NCI-H1694 treated with DMSO at 0.1 percent for 48 hours (cell line): ENCODE measurements at regions not wholly inside any gene's neighbourhood (a gene's known extent, or its start where the extent isn't known, plus 50 kb on each side); places are given as distances from the start of the nearest gene placed in this dataset.

Experiments
- DNase-seq: peaks from one replicate; lab custom pipeline; 2025; lab: John Stamatoyannopoulos, UW

- no peak for DNase-seq
Measured at GRCh38 chr21:28233536-28234220, 759.0 kb downstream of the LTN1 start.

GRCh38 chr21:28230559-28230958 lies 762.1 kb downstream of the LTN1 start:
- no peak for DNase-seq

- DNase-seq, result no peak
Measured at GRCh38 chr21:28229814-28230213, 762.9 kb downstream of the LTN1 start.

- no peak for DNase-seq
Measured at GRCh38 chr21:28228636-28228995, 764.1 kb downstream of the LTN1 start.

DNA sequence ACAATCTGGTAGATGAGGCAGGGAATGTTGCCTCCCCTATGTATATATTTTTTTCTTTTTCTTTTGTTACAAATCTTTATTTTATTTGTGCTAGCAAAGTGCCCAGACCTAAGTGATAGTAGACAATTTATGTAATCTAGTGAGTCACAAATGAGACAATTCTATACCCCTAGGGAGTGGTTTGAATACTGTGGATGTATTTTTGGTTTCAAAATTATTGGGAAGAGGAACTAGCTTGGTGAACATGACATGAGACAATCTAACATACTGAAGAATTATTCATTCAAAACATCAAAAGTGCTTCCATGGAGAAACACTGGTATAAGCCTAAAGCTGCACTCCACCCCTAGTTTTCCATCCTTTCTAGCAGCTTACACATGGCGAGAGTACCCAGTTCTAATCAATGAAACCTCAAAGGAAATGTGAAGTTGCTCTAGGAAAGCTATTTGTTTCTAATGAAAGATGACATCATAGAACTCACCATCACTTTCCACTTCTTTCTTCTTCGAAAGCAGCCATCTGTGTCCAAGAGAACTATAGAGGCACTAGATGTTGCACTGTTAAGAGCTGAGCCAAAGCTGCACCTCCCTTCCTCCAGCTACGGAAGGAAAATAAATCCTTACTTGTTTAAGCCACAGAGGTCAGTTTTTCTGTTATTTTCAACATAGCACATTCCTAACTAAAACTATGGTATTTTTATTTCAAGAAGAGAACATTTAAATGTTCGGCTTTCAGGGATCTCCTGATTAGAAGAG lies 764.6 kb downstream of the LTN1 start:
- no peak for DNase-seq

DNA sequence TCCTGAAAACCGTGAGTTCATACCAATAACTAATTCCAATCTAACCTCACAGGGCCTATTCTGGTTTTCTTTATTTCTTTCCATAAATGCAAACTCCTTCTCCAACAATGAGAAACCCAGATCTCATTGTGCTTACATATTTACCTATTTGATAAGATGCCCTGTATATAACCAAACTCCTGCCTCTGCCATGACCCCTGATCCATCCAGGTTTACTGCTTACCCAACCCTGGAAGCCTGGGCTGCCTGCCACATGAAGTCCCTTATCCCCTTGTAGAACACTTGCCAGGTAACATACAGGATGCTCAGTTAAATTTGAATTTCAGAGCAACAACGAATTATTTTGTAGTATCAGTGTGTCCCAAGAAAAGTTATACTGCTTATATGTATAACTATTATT lies 766.1 kb downstream of the LTN1 start:
- DNase-seq, result no peak

DNA sequence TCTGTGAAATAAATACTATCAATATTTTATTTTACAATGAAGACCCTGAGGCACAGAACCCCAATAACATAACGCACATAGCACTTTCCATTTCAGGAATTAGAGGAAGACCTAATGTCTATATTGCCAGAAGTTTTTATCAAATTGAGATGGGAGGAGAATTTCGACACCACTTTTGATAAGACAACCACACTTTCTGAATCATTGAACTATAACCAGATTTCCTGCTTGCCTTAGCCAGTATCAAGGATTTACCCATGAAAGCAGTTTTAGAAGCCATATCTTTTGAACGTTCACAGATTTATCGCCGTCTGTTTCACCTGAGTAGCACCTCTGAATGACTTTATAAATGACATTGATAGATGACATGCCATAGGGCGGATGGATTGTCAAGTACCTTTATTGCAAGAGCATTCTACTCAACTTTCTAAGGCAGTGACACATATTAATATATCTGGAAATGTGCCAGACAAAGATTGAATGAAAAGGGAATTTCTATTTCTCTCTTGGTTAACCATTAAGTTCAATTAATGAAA lies 768.4 kb downstream of the LTN1 start:
- DNase-seq, result no peak

DNA sequence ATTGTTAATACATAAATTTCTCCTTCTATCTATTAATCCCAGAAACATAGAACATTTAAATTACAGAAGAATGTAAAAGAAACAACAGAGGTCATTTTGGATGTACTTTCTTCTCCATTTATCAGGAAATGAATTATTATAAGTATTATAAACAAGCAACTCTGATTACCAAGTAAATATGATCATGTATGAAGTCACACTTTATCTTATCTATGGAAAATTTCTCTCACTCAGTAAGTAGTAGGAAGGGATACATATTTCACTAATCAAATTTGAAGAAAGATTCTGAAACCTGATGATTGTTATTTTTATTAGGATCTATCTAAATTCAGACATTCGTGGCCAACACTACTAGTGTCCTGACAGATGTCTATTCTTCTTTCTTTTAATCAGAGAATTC lies 770.7 kb downstream of the LTN1 start:
- no peak for DNase-seq

DNA sequence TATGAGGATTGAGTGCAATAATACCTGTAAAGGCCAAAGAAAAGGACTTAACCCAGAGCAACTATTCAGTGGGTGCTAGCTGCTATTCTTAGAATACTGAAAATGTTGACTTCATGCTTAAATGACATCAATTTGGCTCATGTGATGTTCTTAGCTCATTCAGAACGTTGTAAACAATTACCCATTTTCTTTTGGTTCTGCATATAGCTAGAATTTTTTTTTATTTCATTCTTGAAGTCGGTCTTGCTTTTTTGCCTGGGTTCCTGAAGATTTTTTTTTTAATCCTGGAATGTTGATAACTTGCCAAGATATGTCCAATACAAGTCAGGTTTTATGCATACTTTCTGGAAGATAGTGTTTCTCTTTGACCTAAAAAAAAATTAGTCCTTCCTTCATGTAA lies 772.0 kb downstream of the LTN1 start:
- DNase-seq, result no peak

DNA sequence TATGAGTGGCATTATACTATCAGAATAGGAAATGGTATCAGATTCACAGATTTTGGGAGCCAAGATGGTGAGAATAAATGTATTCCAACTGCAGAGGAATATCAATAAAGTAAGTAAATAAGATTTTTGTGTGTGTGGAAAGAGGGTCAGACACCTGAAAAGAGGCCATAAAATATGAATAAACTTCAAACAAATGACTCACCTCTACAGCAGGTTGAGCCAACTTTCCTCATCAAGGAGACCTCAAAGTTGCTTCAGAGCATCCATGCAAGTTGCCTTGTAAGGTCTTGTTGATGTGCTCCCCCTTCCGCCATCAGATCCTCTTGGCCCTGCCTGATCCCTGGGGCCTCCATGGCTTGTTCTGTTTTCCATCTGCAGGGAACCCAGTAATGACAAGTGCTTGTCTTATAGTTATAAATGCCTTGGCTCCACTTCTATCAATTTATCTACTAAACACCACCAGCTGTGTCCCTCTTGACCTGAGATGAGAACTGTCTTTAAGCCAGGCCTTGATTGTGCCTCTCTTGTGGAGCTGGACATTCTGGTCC lies 775.6 kb downstream of the LTN1 start:
- DNase-seq, result no peak

- no peak for DNase-seq
Measured at GRCh38 chr21:28215214-28215954, 777.3 kb downstream of the LTN1 start.

- DNase-seq, result no peak
Measured at GRCh38 chr21:28214786-28215185, 777.9 kb downstream of the LTN1 start.

DNA sequence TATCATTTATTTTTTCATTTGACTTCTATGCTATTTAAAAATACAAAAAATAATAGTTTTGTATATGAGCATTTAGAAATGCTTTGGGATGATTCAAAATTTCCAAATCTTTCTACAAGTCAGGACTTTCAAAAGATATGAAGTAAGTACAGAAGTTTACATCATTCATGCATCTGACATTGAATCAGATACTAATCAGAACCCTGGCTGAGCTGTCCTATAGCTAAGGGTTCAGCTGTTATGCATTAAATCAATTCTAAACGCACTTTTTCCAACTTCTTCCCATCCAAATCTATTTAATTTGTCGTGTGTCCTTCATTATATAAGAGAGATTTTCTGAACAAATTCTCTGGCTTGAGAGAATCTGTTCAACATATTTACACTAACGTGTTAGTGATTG lies 779.4 kb downstream of the LTN1 start:
- no peak for DNase-seq

DNA sequence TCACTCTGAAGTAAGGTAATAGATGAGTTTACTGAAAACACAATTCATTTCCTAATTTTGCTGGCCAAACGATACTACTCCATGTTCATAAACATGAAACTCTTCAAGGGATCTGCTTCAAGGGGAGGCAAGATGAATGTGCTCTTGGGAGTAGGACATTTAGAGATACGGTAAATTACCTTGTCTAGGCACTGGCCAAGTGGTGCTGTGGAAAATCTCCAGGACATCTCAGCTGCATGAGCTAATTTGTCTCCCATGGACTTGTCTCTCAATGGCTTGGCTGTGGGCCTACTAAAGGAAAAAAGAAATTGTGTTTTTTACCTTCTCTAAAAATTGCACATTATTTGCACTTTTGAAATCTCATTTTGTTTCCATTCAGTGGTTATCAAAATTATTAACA lies 780.6 kb downstream of the LTN1 start:
- DNase-seq, result no peak

GRCh38 chr21:28207436-28208173 lies 785.1 kb downstream of the LTN1 start:
- DNase-seq, result no peak

DNA sequence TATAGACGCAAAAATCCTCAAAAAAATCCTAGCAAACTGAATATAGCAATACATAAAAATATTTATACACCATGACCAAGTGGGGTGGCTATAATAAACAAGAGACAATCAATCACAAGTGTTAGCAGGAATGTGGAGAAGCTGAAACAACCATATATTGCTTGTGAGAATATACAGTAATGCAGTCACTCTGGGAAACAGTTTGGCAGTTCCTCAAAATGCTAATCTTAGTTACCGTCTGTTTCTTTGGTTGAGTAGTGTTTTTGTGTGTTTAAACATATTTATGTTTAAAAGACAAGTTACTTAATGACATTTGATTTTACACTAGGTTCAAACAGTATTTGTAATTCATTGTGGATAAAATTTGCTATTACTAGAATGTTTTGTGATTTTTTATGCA lies 792.0 kb downstream of the LTN1 start:
- no peak for DNase-seq

DNA sequence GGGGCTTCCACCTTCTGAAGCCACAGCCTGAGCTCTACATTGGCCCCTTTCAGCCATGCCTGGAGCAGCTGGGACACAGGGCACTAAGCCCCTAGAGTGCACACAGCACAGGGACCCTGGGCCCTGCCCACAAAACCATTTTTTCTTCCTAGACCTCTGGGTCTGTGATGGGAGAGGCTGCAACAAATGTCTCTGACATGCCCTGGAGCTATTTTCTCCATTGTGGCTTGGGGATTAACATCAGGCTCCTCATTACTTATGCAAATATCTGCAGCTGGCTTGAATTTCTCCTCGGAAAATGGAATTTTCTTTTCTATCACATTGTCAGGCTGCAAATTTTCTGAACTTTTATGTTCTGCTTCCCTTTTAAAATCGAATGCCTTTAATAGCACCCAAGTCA lies 795.7 kb downstream of the LTN1 start:
- DNase-seq, result no peak

DNA sequence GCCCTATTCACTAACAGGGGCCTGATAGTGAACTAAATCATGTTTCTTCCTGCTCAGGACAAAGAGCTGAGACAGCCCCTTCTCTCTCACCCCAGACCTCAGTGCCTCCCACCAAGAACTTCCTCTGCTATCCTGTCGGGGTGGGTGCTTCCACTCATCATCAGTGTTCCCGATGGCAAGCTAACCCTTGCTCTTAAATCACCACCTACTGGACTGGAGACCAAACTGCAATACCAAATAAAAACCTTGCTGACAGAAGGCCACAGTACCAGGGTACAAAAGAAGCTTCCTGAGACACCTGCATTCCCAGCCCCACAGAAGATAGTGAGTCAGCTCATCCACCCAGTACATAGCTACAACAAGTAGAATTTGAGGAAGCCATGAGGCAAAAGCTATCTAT lies 799.5 kb downstream of the LTN1 start:
- no peak for DNase-seq

DNA sequence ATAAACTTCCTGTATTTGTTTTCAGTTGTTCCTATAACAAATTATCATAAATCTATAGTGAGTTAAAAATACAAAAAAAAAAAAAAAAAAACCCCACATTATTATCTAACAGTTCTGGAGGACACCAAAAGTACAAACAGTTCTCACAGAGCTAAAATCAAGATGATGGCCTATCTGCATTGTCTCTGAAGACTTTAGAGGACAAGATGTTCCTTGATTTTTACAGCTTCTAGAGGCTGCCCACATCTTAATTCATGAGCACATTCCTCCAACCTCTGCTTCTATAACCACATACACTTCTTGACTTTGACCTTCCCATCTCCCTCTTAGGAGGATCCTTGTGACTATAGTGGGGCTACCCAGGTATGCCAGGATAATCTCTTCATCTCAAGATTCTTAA lies 806.1 kb downstream of the LTN1 start:
- no peak for DNase-seq

- DNase-seq, result no peak
Measured at GRCh38 chr21:28181730-28182129, 810.9 kb downstream of the LTN1 start.

DNA sequence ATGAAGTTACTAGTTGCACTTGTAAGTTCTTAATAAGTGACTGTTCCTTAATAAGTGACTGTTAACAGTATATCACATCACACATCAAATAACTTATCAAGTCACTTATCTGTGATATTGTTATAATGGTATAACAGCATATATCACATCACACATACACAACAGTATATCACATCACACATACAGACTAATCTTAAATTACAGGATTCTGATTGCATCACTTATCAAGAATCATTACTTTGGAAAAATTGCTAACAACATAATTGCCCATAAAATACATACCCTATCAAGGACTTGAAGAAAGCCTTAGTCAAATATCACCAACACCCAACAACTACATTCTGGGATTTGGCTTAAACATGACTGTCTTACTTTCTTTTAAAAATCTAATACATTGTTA lies 813.5 kb downstream of the LTN1 start:
- DNase-seq, result no peak

DNA sequence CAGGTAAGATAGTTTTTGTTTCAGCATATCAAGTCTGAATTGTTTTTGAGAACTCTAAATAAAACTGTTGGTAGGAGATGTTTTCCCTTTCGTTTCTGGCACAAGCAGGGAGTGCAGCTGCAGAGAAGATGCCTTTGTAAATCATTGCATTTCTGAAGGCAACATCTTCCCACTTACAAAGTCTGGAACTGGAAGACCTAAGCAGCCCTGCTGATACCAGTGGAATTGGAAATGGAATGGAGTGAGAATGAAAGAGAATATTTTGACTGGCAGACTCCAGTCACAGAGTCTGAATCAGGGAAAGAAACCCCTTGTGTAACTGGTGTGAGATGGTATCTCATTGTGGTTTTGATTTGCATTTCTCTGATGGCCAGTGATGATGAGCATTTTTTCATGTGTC lies 815.6 kb downstream of the LTN1 start:
- DNase-seq, result no peak
